Spleen (tissue), 7 donors: ENCODE measurements at regions not wholly inside any gene's neighbourhood (a gene's known extent, or its start where the extent isn't known, plus 50 kb on each side); places are given as distances from the start of the nearest gene placed in this dataset.

Source experiments
- CTCF ChIP-seq, 11 experiments: fragments of 200-600 bp in 7 of 11; fragments of 450-650 bp in 4 of 11; sonication (generic) in 4 of 11; IDR thresholded peaks in 8 of 11; conservative IDR thresholded peaks in 3 of 11; 1 replicate in 7 of 11; 2 replicates in 4 of 11; pipeline versions ENCODE4 v1.4.0 to v1.8.0; 2016 to 2021; ENCODE audit warnings: antibody characterized with exemption in 11 of 11, inconsistent platforms in 4 of 11, mild to moderate bottlenecking in 1 of 11
- POLR2A ChIP-seq, 3 donors: fragments of 450-650 bp; IDR thresholded peaks; one replicate each; pipeline ENCODE4 v1.5.1; 2017; ENCODE audit warnings: antibody characterized with exemption in 3 of 3, mild to moderate bottlenecking in 1 of 3
- donor health status: DM: no; HTN: no; CAD: no; lungs with moderate emphysema.
- donor health status: DM: no; HTN: no; CAD: no.
- donor health status: DM: no; HTN: no; CAD: no.

- TF ChIP-seq CTCF (IDR thresholded peaks at IDR 0.05 in 8 of 11, conservative IDR thresholded peaks at IDR 0.05 in 3 of 11) (no peak), POLR2A (IDR thresholded peaks at IDR 0.05) (no peak)
Observed at GRCh38 chr9:30078195-30078594, 2306.2 kb upstream of the ACO1 start.
